ENCODE measurements at regions not wholly inside any gene's neighbourhood (a gene's known extent, or its start where the extent isn't known, plus 50 kb on each side); places are given as distances from the start of the nearest gene placed in this dataset.

DNA sequence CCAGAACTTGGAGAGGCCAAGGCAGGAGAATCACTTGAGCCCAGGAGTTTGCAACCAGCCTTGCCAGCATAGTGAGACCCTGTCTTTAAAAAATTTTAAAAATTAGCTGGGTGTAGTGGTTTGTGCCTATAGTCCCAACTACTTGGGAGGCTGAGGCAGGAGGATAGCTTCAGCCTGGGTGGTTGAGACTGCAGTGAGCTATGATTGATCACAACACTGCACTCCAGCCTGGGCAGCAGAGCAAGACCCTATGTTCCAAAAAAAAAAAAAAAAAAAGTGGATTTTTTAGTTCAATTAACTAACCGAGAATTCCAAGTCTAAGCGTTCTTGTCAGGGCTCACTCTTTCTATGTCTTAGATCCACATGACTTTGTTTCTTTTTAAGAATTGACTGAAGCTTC is 130.3 kb upstream of the NRIP1 start:
- no peaks in the 10 kb centered on the region for H3K27me3 ChIP-seq (ENCODE audit: insufficient read depth, low read length)
- no peaks in the 10 kb centered on the region for H3K79me1 ChIP-seq (ENCODE audit: insufficient read depth, low read depth, low read length, poor library complexity, severe bottlenecking)
- no peak overlapping the region for H4K91ac ChIP-seq (ENCODE audit: insufficient read length, low read depth, low read length)
- Mint-ChIP-seq H3K4me3 (no peak overlapping the region), H3K36me3 (ENCODE audit: insufficient read depth in 1 of 3, low read depth in 3 of 3) (no peaks in the 10 kb centered on the region), H3K27me3 (ENCODE audit: low read depth) (no peaks in the 10 kb centered on the region), H3K27ac (no peak overlapping the region), H3K4me1 (peaks cover 0 to 7% of the 10 kb centered on the region in 2 experiments; a peak in 2 of 4 replicates), H3K9me3 (peaks cover 0 to 3% of the 10 kb centered on the region in 2 experiments; a peak in 1 of 5 replicates)
- H3K9me3 ChIP-seq (ENCODE audit: control insufficient read depth, low read depth, low read length): no peaks in the 10 kb centered on the region
- H3K4ac ChIP-seq (ENCODE audit: low read depth, low read length): no peak overlapping the region
- no peak overlapping the region for H2AFZ ChIP-seq (ENCODE audit: low read length)
- H2BK5ac ChIP-seq (ENCODE audit: insufficient read length, low read length): no peak overlapping the region
- no peak overlapping the region for H3K56ac ChIP-seq (ENCODE audit: insufficient read length, low read depth, low read length)
- H2BK120ac ChIP-seq (ENCODE audit: low read depth, low read length, poor library complexity, severe bottlenecking): no peak overlapping the region
- no peak overlapping the region for H3K23ac ChIP-seq (ENCODE audit: insufficient read length, low read depth, low read length)
- H3K4me1 ChIP-seq (ENCODE audit: insufficient read depth, low read length): no peaks in the 10 kb centered on the region
- no peak overlapping the region for H2AK5ac ChIP-seq (ENCODE audit: insufficient read length, low read length)
- H2BK20ac ChIP-seq (ENCODE audit: low read depth, low read length, poor library complexity, severe bottlenecking): no peak overlapping the region
- H3K14ac ChIP-seq (ENCODE audit: insufficient read depth, low read length): no peak overlapping the region
- DNase-seq: no peak
- no peak overlapping the region for H4K5ac ChIP-seq (ENCODE audit: insufficient read length, low read depth, low read length)
- no peak overlapping the region for H3K4me2 ChIP-seq (ENCODE audit: insufficient read depth, insufficient read length, low read length)
- no peak overlapping the region for H4K8ac ChIP-seq (replicated peaks; ENCODE audit: insufficient read length, low read depth, low read length)
- WGBS (ENCODE audit: extremely low coverage, insufficient read length, low lambda C conversion rate): no CpG with 5 or more reads among the region's 2 CpGs
- no peaks in the 10 kb centered on the region for H4K20me1 ChIP-seq (ENCODE audit: control insufficient read depth, insufficient read depth, insufficient read length)
- no peak overlapping the region for H2BK15ac ChIP-seq (ENCODE audit: low read depth, low read length)
- TF ChIP-seq CTCF (conservative IDR thresholded peaks at IDR 0.05): no peak
- no peak overlapping the region for H3K27ac ChIP-seq (ENCODE audit: insufficient read length, low read depth, low read length)
- H3T11ph ChIP-seq (ENCODE audit: low read length): no peak overlapping the region
- H3K79me2 ChIP-seq (ENCODE audit: insufficient read depth, low read length): no peaks in the 10 kb centered on the region
- H2BK12ac ChIP-seq (ENCODE audit: insufficient read length, low read depth, low read length): no peak overlapping the region
- no peak overlapping the region for H3K9ac ChIP-seq (ENCODE audit: extremely low read depth, insufficient read length, low read length)
- H3K18ac ChIP-seq (ENCODE audit: insufficient read length, low read depth, low read length): no peak overlapping the region
- H3K23me2 ChIP-seq (ENCODE audit: insufficient read length, low read depth, low read length, poor library complexity, severe bottlenecking): no peaks in the 10 kb centered on the region
